SK-N-SH (cell line): ENCODE measurements at regions not wholly inside any gene's neighbourhood (a gene's known extent, or its start where the extent isn't known, plus 50 kb on each side); places are given as distances from the start of the nearest gene placed in this dataset.
"Not testable (repeated sequence)": the region's sequence is repeated elsewhere in the genome, so short reads cannot be mapped to it uniquely, and the experiment has no call there.

ENCODE experiments used
- CHD2 ChIP-seq: fragments of 150-350 bp; IDR thresholded peaks from 2 replicates; pipeline ENCODE4 v1.6.1; 2018; ENCODE audit warnings: low read length; ENCODE audit not compliant: partially characterized antibody
- CTCF ChIP-seq: fragments of 200-600 bp; sonication (generic); IDR thresholded peaks from 2 replicates; pipeline ENCODE4 v1.6.1; 2017; ENCODE audit warnings: antibody characterized with exemption, mild to moderate bottlenecking, moderate library complexity
- IRF3 ChIP-seq: fragments of 150-350 bp; IDR thresholded peaks from 2 replicates; pipeline ENCODE4 v1.6.1; 2016; ENCODE audit warnings: mild to moderate bottlenecking, low read depth, low read length
- MXI1 ChIP-seq: IDR thresholded peaks from 2 replicates; pipeline ENCODE4 v1.6.1; 2012; ENCODE audit warnings: mild to moderate bottlenecking, low read depth, low read length, improper control_type of control experiment
- NFIC ChIP-seq: IDR thresholded peaks from 2 replicates; pipeline ENCODE4 v1.4.0; 2012; ENCODE audit warnings: borderline replicate concordance
- POLR2AphosphoS5 ChIP-seq: IDR thresholded peaks from 2 replicates; pipeline ENCODE4 v1.6.1; 2012; ENCODE audit warnings: low read depth, low read length
- RAD21 ChIP-seq: IDR thresholded peaks from 2 replicates; pipeline ENCODE4 v1.6.1; 2012; ENCODE audit warnings: mild to moderate bottlenecking, low read length
- RCOR1 ChIP-seq: fragments of 150-350 bp; IDR thresholded peaks from 2 replicates; pipeline ENCODE4 v1.6.1; 2017; ENCODE audit warnings: antibody characterized with exemption, low read length
- SMC3 ChIP-seq: IDR thresholded peaks from 2 replicates; pipeline ENCODE4 v1.6.1; 2012; ENCODE audit warnings: low read depth, low read length, improper control_type of control experiment
- TEAD4 ChIP-seq: IDR thresholded peaks from 2 replicates; pipeline ENCODE4 v1.4.0; 2012; ENCODE audit warnings: mild to moderate bottlenecking, borderline replicate concordance; ENCODE audit not compliant: insufficient read depth
- YY1 ChIP-seq: IDR thresholded peaks from 2 replicates; pipeline ENCODE4 v1.4.0; 2012; ENCODE audit warnings: low read depth, mild to moderate bottlenecking

DNA sequence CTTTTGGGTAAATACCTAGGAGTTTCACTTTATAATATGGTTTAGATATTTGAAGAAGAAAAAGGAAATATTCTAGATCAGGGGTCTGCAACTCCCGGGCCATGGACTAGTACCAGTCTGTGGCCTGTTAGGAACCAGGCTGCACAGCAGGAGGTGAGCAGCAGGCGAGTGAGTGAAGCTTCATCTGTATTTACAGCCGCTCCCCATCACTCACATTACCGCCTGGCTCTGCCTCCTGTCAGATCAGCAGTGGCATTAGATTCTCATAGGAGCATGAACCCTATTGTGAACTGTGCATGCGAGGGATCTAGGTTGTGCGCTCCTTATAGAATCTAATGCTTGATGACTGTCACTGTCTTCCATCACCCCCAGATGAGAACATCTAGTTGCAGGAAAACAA, 231.1 kb downstream of the ICOS start:
- not testable (repeated sequence) for TF ChIP-seq RAD21, TEAD4, NFIC, CHD2, IRF3, MXI1, RCOR1, CTCF, POLR2AphosphoS5, YY1, SMC3
